ENCODE measurements at regions not wholly inside any gene's neighbourhood (a gene's known extent, or its start where the extent isn't known, plus 50 kb on each side); places are given as distances from the start of the nearest gene placed in this dataset.
A peak's percentile ranks its signal among the peaks of the same experiment; 100 is the strongest.

DNA sequence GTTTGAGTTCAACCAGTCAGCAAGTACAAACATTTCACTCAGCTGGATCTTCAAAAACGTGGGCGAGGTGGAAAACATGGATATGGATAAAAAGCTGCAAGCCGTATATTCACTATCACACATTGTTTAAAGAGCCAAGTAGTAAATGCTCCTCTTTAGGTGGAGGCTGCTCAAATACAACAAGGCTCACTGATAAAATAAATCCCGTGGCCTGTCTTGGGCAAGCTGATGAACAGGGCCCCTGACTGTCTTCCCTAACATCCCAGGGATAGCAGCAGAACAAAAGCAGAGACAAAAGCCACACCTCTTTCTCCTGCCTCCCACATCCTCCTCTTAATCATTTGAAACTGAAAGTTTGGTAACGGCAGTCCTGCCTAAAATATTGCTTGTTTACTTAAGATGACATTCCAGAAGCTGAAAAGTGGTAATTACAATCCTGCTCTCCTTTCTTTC lies 357.7 kb downstream of the TTLL7 start:
- no peak overlapping the region for H3K4me3 ChIP-seq
- 9% methylated on average over 5 of the region's 5 CpGs for WGBS

DNA sequence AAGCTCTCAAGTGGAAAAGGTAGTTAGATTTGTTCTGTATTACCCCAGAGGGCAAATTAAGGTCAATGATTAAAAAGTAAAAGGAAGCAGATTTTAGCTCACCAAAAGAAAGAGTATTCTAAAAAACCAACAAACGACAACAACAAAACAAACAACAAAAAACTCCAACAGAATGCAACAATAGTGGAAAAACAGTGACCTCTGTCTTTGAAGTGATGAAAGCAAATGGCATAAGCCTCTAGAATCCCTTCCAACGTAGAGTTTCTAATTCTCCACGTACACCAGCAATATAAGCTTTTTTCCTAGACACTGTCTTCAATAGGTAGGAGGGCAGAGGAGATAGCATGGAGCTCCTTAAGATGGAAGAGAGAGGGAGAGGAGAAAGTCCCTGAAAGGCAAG lies 359.1 kb downstream of the TTLL7 start:
- no peaks in the 10 kb centered on the region for H3K36me3 ChIP-seq
- TF ChIP-seq POLR2A (IDR thresholded peaks at IDR 0.05) (no peak), EP300 (IDR thresholded peaks at IDR 0.05) (no peak), POLR2AphosphoS5 (IDR thresholded peaks at IDR 0.05) (no peak)
- TF ChIP-seq, protein P1, sequence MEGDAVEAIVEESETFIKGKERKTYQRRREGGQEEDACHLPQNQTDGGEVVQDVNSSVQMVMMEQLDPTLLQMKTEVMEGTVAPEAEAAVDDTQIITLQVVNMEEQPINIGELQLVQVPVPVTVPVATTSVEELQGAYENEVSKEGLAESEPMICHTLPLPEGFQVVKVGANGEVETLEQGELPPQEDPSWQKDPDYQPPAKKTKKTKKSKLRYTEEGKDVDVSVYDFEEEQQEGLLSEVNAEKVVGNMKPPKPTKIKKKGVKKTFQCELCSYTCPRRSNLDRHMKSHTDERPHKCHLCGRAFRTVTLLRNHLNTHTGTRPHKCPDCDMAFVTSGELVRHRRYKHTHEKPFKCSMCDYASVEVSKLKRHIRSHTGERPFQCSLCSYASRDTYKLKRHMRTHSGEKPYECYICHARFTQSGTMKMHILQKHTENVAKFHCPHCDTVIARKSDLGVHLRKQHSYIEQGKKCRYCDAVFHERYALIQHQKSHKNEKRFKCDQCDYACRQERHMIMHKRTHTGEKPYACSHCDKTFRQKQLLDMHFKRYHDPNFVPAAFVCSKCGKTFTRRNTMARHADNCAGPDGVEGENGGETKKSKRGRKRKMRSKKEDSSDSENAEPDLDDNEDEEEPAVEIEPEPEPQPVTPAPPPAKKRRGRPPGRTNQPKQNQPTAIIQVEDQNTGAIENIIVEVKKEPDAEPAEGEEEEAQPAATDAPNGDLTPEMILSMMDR (IDR thresholded peaks at IDR 0.05), result no peak
- H3K9me3 ChIP-seq, result no peaks in the 10 kb centered on the region
- WGBS, result 88% methylated on average over 3 of the region's 3 CpGs
- DNase-seq (ENCODE audit: low spot score in 2 of 2), result no peak
- peaks cover 15% of the 10 kb centered on the region for H3K4me1 ChIP-seq
- no peak overlapping the region for H3K27ac ChIP-seq
- no peaks in the 10 kb centered on the region for H3K27me3 ChIP-seq
- H3K4me3 ChIP-seq, result no peak overlapping the region

More for the DNA sequence above, 357.7 kb downstream of the TTLL7 start:
- DNase-seq (ENCODE audit: low spot score in 2 of 2), result no peak
- TF ChIP-seq POLR2AphosphoS5 (IDR thresholded peaks at IDR 0.05), result no peak
- TF ChIP-seq POLR2A (IDR thresholded peaks at IDR 0.05), result no peak
- no peak for TF ChIP-seq EP300 (IDR thresholded peaks at IDR 0.05)
- TF ChIP-seq, protein P1 (IDR thresholded peaks at IDR 0.05), result no peak
- Histone ChIP-seq H3K36me3 (no peaks in the 10 kb centered on the region), H3K9me3 (no peaks in the 10 kb centered on the region), H3K4me1 (peaks cover 15% of the 10 kb centered on the region), H3K27me3 (no peaks in the 10 kb centered on the region), H3K27ac (peak overlapping the region; percentile 11)

DNA sequence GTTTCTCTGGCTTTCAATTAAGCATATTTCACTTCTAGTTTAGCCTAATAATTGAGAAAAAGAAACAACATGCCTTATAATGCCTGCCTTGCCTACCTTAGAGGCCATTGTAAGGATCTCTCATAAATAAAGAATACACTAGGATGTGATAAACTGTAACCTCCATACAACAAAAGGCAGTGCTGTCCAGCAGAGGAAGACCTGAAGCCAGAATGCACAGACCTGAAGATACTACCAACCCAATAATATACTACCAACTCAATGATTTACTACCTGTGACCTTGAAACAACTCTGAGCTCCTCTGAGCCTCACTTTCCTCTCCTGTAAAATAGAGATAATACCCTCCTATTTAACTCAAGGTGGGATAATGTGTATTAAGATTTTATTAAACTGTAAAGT lies 361.3 kb downstream of the TTLL7 start:
- DNase-seq (ENCODE audit: low spot score in 2 of 2), result no peak
- Histone ChIP-seq H3K9me3 (no peaks in the 10 kb centered on the region), H3K4me1 (peaks cover 15% of the 10 kb centered on the region), H3K36me3 (no peaks in the 10 kb centered on the region), H3K27ac (no peak overlapping the region), H3K4me3 (no peak overlapping the region), H3K27me3 (no peaks in the 10 kb centered on the region)
- TF ChIP-seq POLR2A (IDR thresholded peaks at IDR 0.05) (no peak), EP300 (IDR thresholded peaks at IDR 0.05) (no peak), POLR2AphosphoS5 (IDR thresholded peaks at IDR 0.05) (no peak)
- TF ChIP-seq, protein P1 (IDR thresholded peaks at IDR 0.05), result no peak

DNA sequence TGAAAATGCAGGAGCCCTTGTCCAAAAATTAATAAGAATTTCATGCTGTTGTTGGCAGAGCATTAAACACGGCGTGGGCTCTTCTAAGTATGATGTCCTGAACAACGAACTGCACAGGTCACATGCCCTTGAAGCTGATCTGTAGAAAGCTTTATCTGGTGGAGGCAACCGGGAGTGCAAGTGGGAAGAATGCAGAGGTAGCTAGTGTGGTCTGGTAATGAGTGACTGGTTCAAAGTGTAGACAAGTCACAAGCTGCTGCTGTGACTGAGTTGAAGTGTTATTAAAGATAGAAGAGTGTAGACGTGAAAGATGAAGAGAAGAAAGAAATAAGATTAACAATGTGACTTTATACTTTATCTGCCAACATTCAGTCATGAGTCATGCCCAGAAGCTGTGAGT lies 361.9 kb downstream of the TTLL7 start:
- H3K4me3 ChIP-seq, result no peak overlapping the region
- no peaks in the 10 kb centered on the region for H3K36me3 ChIP-seq
- peaks cover 12% of the 10 kb centered on the region for H3K4me1 ChIP-seq
- no peak for DNase-seq (ENCODE audit: low spot score in 2 of 2)
- no peak for TF ChIP-seq POLR2AphosphoS5 (IDR thresholded peaks at IDR 0.05)
- TF ChIP-seq POLR2A (IDR thresholded peaks at IDR 0.05), result no peak
- TF ChIP-seq EP300 (IDR thresholded peaks at IDR 0.05), result no peak
- TF ChIP-seq, protein P1 (IDR thresholded peaks at IDR 0.05), result no peak
- no peaks in the 10 kb centered on the region for H3K9me3 ChIP-seq
- no peaks in the 10 kb centered on the region for H3K27me3 ChIP-seq
- no peak overlapping the region for H3K27ac ChIP-seq
- WGBS, result 53% methylated on average over 5 of the region's 5 CpGs

DNA sequence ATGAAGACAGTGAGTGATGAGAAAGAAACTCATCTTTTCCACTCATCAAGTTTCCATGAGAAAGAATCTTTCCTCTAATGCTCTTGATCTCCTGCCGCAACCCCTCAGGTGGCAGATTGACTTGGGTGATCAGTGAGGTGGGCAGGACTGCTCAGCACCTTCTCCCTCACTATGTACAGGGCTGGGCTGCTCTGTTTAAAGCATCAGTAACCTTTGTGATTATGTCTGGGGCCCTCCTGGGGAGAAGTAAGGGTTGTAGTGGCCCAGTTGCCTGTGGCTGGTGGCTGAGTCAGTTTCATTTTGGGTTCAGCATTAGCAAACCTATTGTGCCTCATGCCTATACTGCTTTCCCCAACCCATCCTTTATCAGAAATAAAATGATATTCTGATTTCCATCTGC lies 366.0 kb downstream of the TTLL7 start:
- Histone ChIP-seq H3K27me3 (no peaks in the 10 kb centered on the region), H3K36me3 (no peaks in the 10 kb centered on the region), H3K27ac (no peak overlapping the region), H3K9me3 (no peaks in the 10 kb centered on the region), H3K4me3 (no peak overlapping the region), H3K4me1 (no peaks in the 10 kb centered on the region)
- 100% methylated on average over 1 of the region's 1 CpG for WGBS
- TF ChIP-seq POLR2AphosphoS5 (IDR thresholded peaks at IDR 0.05) (no peak), POLR2A (IDR thresholded peaks at IDR 0.05) (no peak), EP300 (IDR thresholded peaks at IDR 0.05) (no peak)
- TF ChIP-seq, protein P1 (IDR thresholded peaks at IDR 0.05), result no peak
- DNase-seq (ENCODE audit: low spot score in 2 of 2), result no peak

All from suprapubic skin (tissue), 4 donors.